ENCODE measurements at regions not wholly inside any gene's neighbourhood (a gene's known extent, or its start where the extent isn't known, plus 50 kb on each side); places are given as distances from the start of the nearest gene placed in this dataset.

DNA sequence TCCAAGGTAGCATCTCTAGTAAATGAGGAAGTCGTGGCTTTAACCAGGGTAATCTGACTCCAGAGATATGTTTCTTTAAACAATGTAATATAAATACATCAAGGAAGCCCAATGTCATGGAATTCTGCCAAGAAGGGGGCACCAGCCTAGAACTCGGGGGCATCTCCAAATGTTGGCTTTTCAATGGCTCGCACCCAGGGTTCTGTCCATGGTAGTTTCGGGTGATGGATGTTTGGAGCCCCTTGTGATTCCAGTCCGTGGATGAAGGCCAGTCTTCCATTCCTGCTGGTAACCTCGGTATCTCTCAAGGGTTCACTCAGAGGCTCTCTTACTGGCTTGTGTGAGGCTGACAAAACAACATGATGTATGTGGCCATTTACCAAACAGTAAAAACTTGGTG is 91.7 kb upstream of the SPHKAP start:
- H3K79me1 ChIP-seq (ENCODE audit: low read length), result no peaks in the 10 kb centered on the region

DNA sequence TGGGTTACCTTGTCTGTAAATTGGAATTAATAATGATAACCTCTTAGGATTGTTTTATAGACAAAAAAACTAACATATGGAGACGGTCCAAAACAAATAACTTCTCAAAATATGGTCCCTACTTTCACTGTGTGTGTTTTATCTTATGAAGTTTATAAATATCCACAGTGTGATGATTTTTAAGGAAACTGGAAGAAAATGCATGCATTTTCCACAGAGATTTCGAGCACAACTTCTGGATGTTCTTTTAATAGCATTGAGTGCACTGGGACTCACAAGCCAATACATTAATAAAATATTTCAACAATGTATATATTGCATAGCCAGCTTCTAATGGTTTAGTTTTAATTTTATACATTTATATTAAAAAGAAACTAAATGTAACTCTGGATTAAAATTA is 87.9 kb upstream of the SPHKAP start:
- no peak overlapping the region for H4K8ac ChIP-seq (ENCODE audit: low read depth, low read length)
- H3K9me3 ChIP-seq (ENCODE audit: insufficient read depth, low read depth, low read length), result peaks cover 2% of the 10 kb centered on the region
- no peak overlapping the region for H3K23ac ChIP-seq (ENCODE audit: low read length)
- no peak overlapping the region for H2AK5ac ChIP-seq (ENCODE audit: low read length)
- H3K4me3 ChIP-seq (ENCODE audit: low read depth, low read length), result no peak overlapping the region
- H3K36me3 ChIP-seq (ENCODE audit: control insufficient read depth in 1 of 2, insufficient read depth in 2 of 2, low read length in 2 of 2), result no peaks in the 10 kb centered on the region
- no peaks in the 10 kb centered on the region for H3K27me3 ChIP-seq (ENCODE audit: insufficient read depth, low read length)
- no peak overlapping the region for H3K9ac ChIP-seq (ENCODE audit: low read length)
- H4K12ac ChIP-seq (ENCODE audit: low read depth, low read length), result no peak overlapping the region
- H3K79me2 ChIP-seq (ENCODE audit: control insufficient read depth, insufficient read depth, low read length, poor library complexity), result no peaks in the 10 kb centered on the region
- no peak overlapping the region for H4K91ac ChIP-seq (ENCODE audit: low read depth, low read length)
- H3K4me1 ChIP-seq (ENCODE audit: control insufficient read depth in 1 of 2, insufficient read depth in 2 of 2, low read length in 2 of 2), result no peaks in the 10 kb centered on the region
- no peak overlapping the region for H3K4me2 ChIP-seq (ENCODE audit: low read length)
- no peak overlapping the region for H2BK120ac ChIP-seq (ENCODE audit: insufficient read depth, low read length, poor library complexity)
- no peak overlapping the region for H2BK5ac ChIP-seq (ENCODE audit: low read depth, low read length, poor library complexity)
- H3K27ac ChIP-seq (ENCODE audit: low read depth, low read length), result no peak overlapping the region
- H3K4ac ChIP-seq (ENCODE audit: low read depth, low read length), result no peak overlapping the region
- DNase-seq, result no peak
- no peak overlapping the region for H3K18ac ChIP-seq (ENCODE audit: low read length)
- H2AFZ ChIP-seq (ENCODE audit: insufficient read depth, low read length, poor library complexity), result no peak overlapping the region
- H3K14ac ChIP-seq (ENCODE audit: low read length), result no peak overlapping the region
- no peaks in the 10 kb centered on the region for H3K79me1 ChIP-seq (ENCODE audit: low read length)
- no peak overlapping the region for H2BK12ac ChIP-seq (ENCODE audit: low read length)
- no CpG with 5 or more reads among the region's 2 CpGs for WGBS (ENCODE audit: extremely low coverage, insufficient coverage, insufficient read length)

More for the DNA sequence above, 91.7 kb upstream of the SPHKAP start:
- Histone ChIP-seq H3K27me3 (ENCODE audit: insufficient read depth, low read length) (no peaks in the 10 kb centered on the region), H2BK12ac (ENCODE audit: low read length) (no peak overlapping the region), H3K23ac (ENCODE audit: low read length) (no peak overlapping the region), H4K12ac (ENCODE audit: low read depth, low read length) (no peak overlapping the region), H3K4me2 (ENCODE audit: low read length) (no peak overlapping the region), H3K9me3 (ENCODE audit: insufficient read depth, low read depth, low read length) (peaks cover 2% of the 10 kb centered on the region), H3K4me1 (ENCODE audit: control insufficient read depth in 1 of 2, insufficient read depth in 2 of 2, low read length in 2 of 2) (no peaks in the 10 kb centered on the region), H3K9ac (ENCODE audit: low read length) (no peak overlapping the region), H2AK5ac (ENCODE audit: low read length) (no peak overlapping the region), H2BK120ac (ENCODE audit: insufficient read depth, low read length, poor library complexity) (no peak overlapping the region), H2AFZ (ENCODE audit: insufficient read depth, low read length, poor library complexity) (no peak overlapping the region), H3K4ac (ENCODE audit: low read depth, low read length) (no peak overlapping the region), H4K8ac (ENCODE audit: low read depth, low read length) (no peak overlapping the region), H4K91ac (ENCODE audit: low read depth, low read length) (no peak overlapping the region), H3K18ac (ENCODE audit: low read length) (no peak overlapping the region), H3K36me3 (ENCODE audit: control insufficient read depth in 1 of 2, insufficient read depth in 2 of 2, low read length in 2 of 2) (no peaks in the 10 kb centered on the region), H3K27ac (ENCODE audit: low read depth, low read length) (no peak overlapping the region), H3K14ac (ENCODE audit: low read length) (no peak overlapping the region), H3K4me3 (ENCODE audit: low read depth, low read length) (no peak overlapping the region), H2BK5ac (ENCODE audit: low read depth, low read length, poor library complexity) (no peak overlapping the region), H3K79me2 (ENCODE audit: control insufficient read depth, insufficient read depth, low read length, poor library complexity) (no peaks in the 10 kb centered on the region)
- WGBS (ENCODE audit: extremely low coverage, insufficient coverage, insufficient read length), result no CpG with 5 or more reads among the region's 6 CpGs
- no peak for DNase-seq

DNA sequence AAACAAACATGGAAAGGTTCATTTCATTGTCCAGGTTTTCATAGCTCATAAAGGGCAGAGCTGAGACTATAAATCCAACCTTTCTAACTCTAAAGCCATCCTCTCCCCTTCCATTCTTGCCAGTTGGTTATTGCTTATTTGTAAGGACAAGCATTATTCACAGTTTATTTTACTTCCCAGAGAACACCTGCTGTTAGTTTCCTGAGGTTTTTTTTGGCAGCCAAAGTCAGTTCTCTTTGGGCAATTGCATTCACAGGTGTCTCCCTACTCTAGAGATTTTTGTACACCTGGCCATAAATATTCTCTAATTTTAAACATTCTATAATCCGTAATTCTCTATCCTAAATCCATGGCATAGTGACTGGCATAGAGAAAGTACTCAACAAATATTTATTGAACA is 87.3 kb upstream of the SPHKAP start:
- H2BK120ac ChIP-seq (ENCODE audit: insufficient read depth, low read length, poor library complexity), result no peak overlapping the region
- no peak overlapping the region for H2AK5ac ChIP-seq (ENCODE audit: low read length)
- H3K79me1 ChIP-seq (ENCODE audit: low read length), result no peaks in the 10 kb centered on the region
- no peak overlapping the region for H3K27ac ChIP-seq (ENCODE audit: low read depth, low read length)
- DNase-seq, result no peak
- H4K91ac ChIP-seq (ENCODE audit: low read depth, low read length), result no peak overlapping the region
- no peak overlapping the region for H4K12ac ChIP-seq (ENCODE audit: low read depth, low read length)
- no peak overlapping the region for H3K14ac ChIP-seq (ENCODE audit: low read length)
- H3K36me3 ChIP-seq (ENCODE audit: control insufficient read depth in 1 of 2, insufficient read depth in 2 of 2, low read length in 2 of 2), result no peaks in the 10 kb centered on the region
- H3K9me3 ChIP-seq (ENCODE audit: insufficient read depth, low read depth, low read length), result no peaks in the 10 kb centered on the region
- no peaks in the 10 kb centered on the region for H3K79me2 ChIP-seq (ENCODE audit: control insufficient read depth, insufficient read depth, low read length, poor library complexity)
- no peak overlapping the region for H2BK12ac ChIP-seq (ENCODE audit: low read length)
- H2AFZ ChIP-seq (ENCODE audit: insufficient read depth, low read length, poor library complexity), result no peak overlapping the region
- H3K27me3 ChIP-seq (ENCODE audit: insufficient read depth, low read length), result no peaks in the 10 kb centered on the region
- no peaks in the 10 kb centered on the region for H3K4me1 ChIP-seq (ENCODE audit: control insufficient read depth in 1 of 2, insufficient read depth in 2 of 2, low read length in 2 of 2)
- H4K8ac ChIP-seq (ENCODE audit: low read depth, low read length), result no peak overlapping the region
- H3K4me2 ChIP-seq (ENCODE audit: low read length), result no peak overlapping the region
- no peak overlapping the region for H3K9ac ChIP-seq (ENCODE audit: low read length)
- no peak overlapping the region for H3K4me3 ChIP-seq (ENCODE audit: low read depth, low read length)
- H2BK5ac ChIP-seq (ENCODE audit: low read depth, low read length, poor library complexity), result no peak overlapping the region
- no peak overlapping the region for H3K18ac ChIP-seq (ENCODE audit: low read length)
- no peak overlapping the region for H3K4ac ChIP-seq (ENCODE audit: low read depth, low read length)
- no peak overlapping the region for H3K23ac ChIP-seq (ENCODE audit: low read length)
- no CpG with 5 or more reads among the region's 1 CpG for WGBS (ENCODE audit: extremely low coverage, insufficient coverage, insufficient read length)

- no peaks in the 10 kb centered on the region for H3K9me3 ChIP-seq (ENCODE audit: insufficient read depth, low read depth, low read length)
- no peak overlapping the region for H4K12ac ChIP-seq (ENCODE audit: low read depth, low read length)
- no peak overlapping the region for H2BK5ac ChIP-seq (ENCODE audit: low read depth, low read length, poor library complexity)
- DNase-seq, result no peak
- no peaks in the 10 kb centered on the region for H3K27me3 ChIP-seq (ENCODE audit: insufficient read depth, low read length)
- H2AFZ ChIP-seq (ENCODE audit: insufficient read depth, low read length, poor library complexity), result no peak overlapping the region
- H3K4ac ChIP-seq (ENCODE audit: low read depth, low read length), result no peak overlapping the region
- H3K79me2 ChIP-seq (ENCODE audit: control insufficient read depth, insufficient read depth, low read length, poor library complexity), result no peaks in the 10 kb centered on the region
- no peak overlapping the region for H3K14ac ChIP-seq (ENCODE audit: low read length)
- no peak overlapping the region for H3K23ac ChIP-seq (ENCODE audit: low read length)
- no peak overlapping the region for H3K27ac ChIP-seq (ENCODE audit: low read depth, low read length)
- no peaks in the 10 kb centered on the region for H3K36me3 ChIP-seq (ENCODE audit: control insufficient read depth in 1 of 2, insufficient read depth in 2 of 2, low read length in 2 of 2)
- H4K91ac ChIP-seq (ENCODE audit: low read depth, low read length), result no peak overlapping the region
- H2AK5ac ChIP-seq (ENCODE audit: low read length), result no peak overlapping the region
- H2BK120ac ChIP-seq (ENCODE audit: insufficient read depth, low read length, poor library complexity), result no peak overlapping the region
- no CpG with 5 or more reads among the region's 2 CpGs for WGBS (ENCODE audit: extremely low coverage, insufficient coverage, insufficient read length)
- H3K79me1 ChIP-seq (ENCODE audit: low read length), result no peaks in the 10 kb centered on the region
- no peak overlapping the region for H4K8ac ChIP-seq (ENCODE audit: low read depth, low read length)
- H3K4me1 ChIP-seq (ENCODE audit: control insufficient read depth in 1 of 2, insufficient read depth in 2 of 2, low read length in 2 of 2), result no peaks in the 10 kb centered on the region
- H3K18ac ChIP-seq (ENCODE audit: low read length), result no peak overlapping the region
- H3K4me3 ChIP-seq (ENCODE audit: low read depth, low read length), result no peak overlapping the region
- no peak overlapping the region for H3K9ac ChIP-seq (ENCODE audit: low read length)
- no peak overlapping the region for H3K4me2 ChIP-seq (ENCODE audit: low read length)
- H2BK12ac ChIP-seq (ENCODE audit: low read length), result no peak overlapping the region
Measured at GRCh38 chr2:228268301-228268700, 86.8 kb upstream of the SPHKAP start.

Data from trophoblast cell (in vitro differentiated cells and primary cell).